ENCODE measurements at regions not wholly inside any gene's neighbourhood (a gene's known extent, or its start where the extent isn't known, plus 50 kb on each side); places are given as distances from the start of the nearest gene placed in this dataset.
"Not testable (repeated sequence)": the region's sequence is repeated elsewhere in the genome, so short reads cannot be mapped to it uniquely, and the experiment has no call there.

GRCh38 chr16:21519361-21520133 lies 79.8 kb upstream of the METTL9 start:
- H3K23ac ChIP-seq (ENCODE audit: low read length in 2 of 2); H2BK15ac ChIP-seq (ENCODE audit: low read depth, poor library complexity, severe bottlenecking); H3K36me3 ChIP-seq (ENCODE audit: control insufficient read depth in 1 of 2, insufficient read depth in 2 of 2, low read depth in 1 of 2, low read length in 2 of 2); H2AK5ac ChIP-seq (ENCODE audit: low read length, severe bottlenecking); DNase-seq; H2AFZ ChIP-seq (ENCODE audit: low read depth, low read length); H3K79me1 ChIP-seq (replicated peaks; ENCODE audit: low read length, poor library complexity, severe bottlenecking); H2BK5ac ChIP-seq (ENCODE audit: low read depth, low read length, poor library complexity, severe bottlenecking); H3K27me3 ChIP-seq (ENCODE audit: control insufficient read depth in 1 of 2, insufficient read depth in 1 of 2, low read length in 2 of 2); H2BK120ac ChIP-seq (ENCODE audit: low read depth, low read length); H3K9me3 ChIP-seq (ENCODE audit: control insufficient read depth, low read length): not testable (repeated sequence)
- H2BK12ac ChIP-seq (ENCODE audit: low read length in 2 of 2) = peak overlapping the region in 1 of 2 experiments; percentile 71
- H3K4me3 ChIP-seq (ENCODE audit: insufficient read depth in 1 of 2, low read depth in 1 of 2, low read length in 2 of 2) = peak overlapping the region; percentile 83 to 89
- peak overlapping the region; percentile 69 for H4K8ac ChIP-seq (ENCODE audit: low read length)
- peak overlapping the region in 1 of 2 experiments; percentile 97 for H3K14ac ChIP-seq (ENCODE audit: low read length in 2 of 2)
- peak overlapping the region; percentile 94 for H3K9ac ChIP-seq (ENCODE audit: low read length)
- peak overlapping the region; percentile 76 for H3K27ac ChIP-seq (ENCODE audit: low read length, poor library complexity, severe bottlenecking)
- peaks cover 17% of the 10 kb centered on the region for H3K4me1 ChIP-seq (ENCODE audit: control insufficient read depth, insufficient read depth, low read depth, low read length)
- WGBS = 1% methylated on average over 14 of the region's 52 CpGs
- peak overlapping the region; percentile 43 to 98 for H3K18ac ChIP-seq (ENCODE audit: low read depth in 1 of 2, low read length in 2 of 2)
- peak overlapping the region; percentile 72 for H3K4me2 ChIP-seq (ENCODE audit: low read length, poor library complexity, severe bottlenecking)
- H4K91ac ChIP-seq (ENCODE audit: low read length) = peak overlapping the region; percentile 90
- peak overlapping the region in 1 of 2 experiments; percentile 87 for H3K4ac ChIP-seq (ENCODE audit: low read depth in 1 of 2, low read length in 2 of 2)

DNA sequence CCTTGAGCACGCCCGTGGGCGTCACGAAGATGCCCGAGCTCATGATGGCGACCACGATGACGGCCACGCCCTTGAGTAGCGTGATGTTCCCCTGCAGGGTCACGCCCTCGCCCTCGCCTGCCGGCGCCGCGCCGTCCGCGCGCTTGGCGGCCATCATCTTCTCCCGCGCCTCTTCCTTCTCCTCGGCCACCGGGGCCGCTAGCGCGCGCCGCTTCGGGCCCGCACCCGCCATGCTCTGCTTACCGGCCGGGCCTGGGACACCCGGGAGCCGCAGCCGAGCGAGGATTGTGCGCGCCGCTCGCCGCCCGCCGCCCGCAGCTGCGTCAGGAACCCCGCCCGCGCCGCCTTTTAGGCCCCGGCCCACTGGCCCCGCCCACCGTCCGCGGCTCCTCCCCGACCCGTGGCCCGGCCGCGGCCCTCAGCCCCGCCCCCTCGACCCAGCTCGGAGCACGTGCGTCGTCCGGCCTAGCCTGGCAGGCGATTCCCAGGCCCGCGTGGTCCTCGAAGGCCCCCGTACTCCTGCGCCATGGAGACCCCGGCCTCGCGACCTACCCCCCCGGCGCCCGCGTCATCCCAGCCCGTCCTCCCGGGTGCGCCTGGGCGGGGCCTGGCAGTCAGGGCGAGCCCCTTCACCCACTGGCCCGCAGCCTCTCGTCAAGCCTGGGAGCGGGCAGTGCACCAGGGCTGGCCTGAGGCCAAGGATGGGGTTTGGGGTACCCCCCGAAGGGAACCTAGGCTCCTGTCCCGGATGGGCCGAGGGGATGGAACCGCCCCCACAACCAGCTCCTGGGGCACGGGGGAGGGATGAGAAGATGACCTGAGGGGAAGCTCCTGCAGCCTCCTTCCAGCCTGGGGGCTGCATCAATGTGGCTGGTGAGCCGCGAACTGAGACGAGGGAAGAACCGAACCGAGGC lies 79.0 kb upstream of the METTL9 start:
- H3K4ac ChIP-seq (ENCODE audit: low read depth in 1 of 2, low read length in 2 of 2) = peak overlapping the region in 1 of 2 experiments; percentile 84
- under 1% methylated on average over 81 of the region's 101 CpGs for WGBS
- peak overlapping the region; percentile 84 for H2BK5ac ChIP-seq (ENCODE audit: low read depth, low read length, poor library complexity, severe bottlenecking)
- peak overlapping the region; percentile 94 for H3K9ac ChIP-seq (ENCODE audit: low read length)
- H3K36me3 ChIP-seq (ENCODE audit: control insufficient read depth in 1 of 2, insufficient read depth in 2 of 2, low read depth in 1 of 2, low read length in 2 of 2); H2AK5ac ChIP-seq (ENCODE audit: low read length, severe bottlenecking); H3K9me3 ChIP-seq (ENCODE audit: control insufficient read depth, low read length); H3K79me1 ChIP-seq (replicated peaks; ENCODE audit: low read length, poor library complexity, severe bottlenecking); H2AFZ ChIP-seq (ENCODE audit: low read depth, low read length); H2BK12ac ChIP-seq (ENCODE audit: low read length in 2 of 2); H3K23ac ChIP-seq (ENCODE audit: low read length in 2 of 2); H3K27me3 ChIP-seq (ENCODE audit: control insufficient read depth in 1 of 2, insufficient read depth in 1 of 2, low read length in 2 of 2); H2BK120ac ChIP-seq (ENCODE audit: low read depth, low read length): not testable (repeated sequence)
- H4K91ac ChIP-seq (ENCODE audit: low read length) = peak overlapping the region; percentile 90
- peak overlapping the region; percentile 94 for H3K27ac ChIP-seq (ENCODE audit: low read length, poor library complexity, severe bottlenecking)
- H3K4me1 ChIP-seq (ENCODE audit: control insufficient read depth, insufficient read depth, low read depth, low read length) = peaks cover 13% of the 10 kb centered on the region
- DNase-seq = peak; percentile 89
- peak overlapping the region; percentile 63 to 89 for H3K4me3 ChIP-seq (ENCODE audit: insufficient read depth in 1 of 2, low read depth in 1 of 2, low read length in 2 of 2)
- peak overlapping the region; percentile 96 for H3K18ac ChIP-seq (ENCODE audit: low read depth in 1 of 2, low read length in 2 of 2)
- peak overlapping the region; percentile 80 for H4K8ac ChIP-seq (ENCODE audit: low read length)
- H3K14ac ChIP-seq (ENCODE audit: low read length in 2 of 2) = peak overlapping the region in 1 of 2 experiments; percentile 74
- H2BK15ac ChIP-seq (ENCODE audit: low read depth, poor library complexity, severe bottlenecking) = peak overlapping the region; percentile 93
- H3K4me2 ChIP-seq (ENCODE audit: low read length, poor library complexity, severe bottlenecking) = peak overlapping the region; percentile 72

- Histone ChIP-seq H3K4me1 (ENCODE audit: control insufficient read depth, insufficient read depth, low read depth, low read length) (peaks cover 12% of the 10 kb centered on the region), H3K27me3 (ENCODE audit: control insufficient read depth in 1 of 2, insufficient read depth in 1 of 2, low read length in 2 of 2) (peaks cover 0 to 14% of the 10 kb centered on the region in 2 experiments), H3K27ac (ENCODE audit: low read length, poor library complexity, severe bottlenecking) (peak overlapping the region; percentile 94), H2BK5ac (ENCODE audit: low read depth, low read length, poor library complexity, severe bottlenecking) (peak overlapping the region; percentile 83)
- H3K14ac ChIP-seq (ENCODE audit: low read length in 2 of 2); H3K9ac ChIP-seq (ENCODE audit: low read length); H2BK120ac ChIP-seq (ENCODE audit: low read depth, low read length); H3K23ac ChIP-seq (ENCODE audit: low read length in 2 of 2); H3K4me2 ChIP-seq (ENCODE audit: low read length, poor library complexity, severe bottlenecking); H4K91ac ChIP-seq (ENCODE audit: low read length); H2BK12ac ChIP-seq (ENCODE audit: low read length in 2 of 2); H2AFZ ChIP-seq (ENCODE audit: low read depth, low read length); H3K4me3 ChIP-seq (ENCODE audit: insufficient read depth in 1 of 2, low read depth in 1 of 2, low read length in 2 of 2); H2BK15ac ChIP-seq (ENCODE audit: low read depth, poor library complexity, severe bottlenecking); H3K4ac ChIP-seq (ENCODE audit: low read depth in 1 of 2, low read length in 2 of 2); DNase-seq; H3K79me1 ChIP-seq (replicated peaks; ENCODE audit: low read length, poor library complexity, severe bottlenecking); H4K8ac ChIP-seq (ENCODE audit: low read length); H3K36me3 ChIP-seq (ENCODE audit: control insufficient read depth in 1 of 2, insufficient read depth in 2 of 2, low read depth in 1 of 2, low read length in 2 of 2); H3K9me3 ChIP-seq (ENCODE audit: control insufficient read depth, low read length); H2AK5ac ChIP-seq (ENCODE audit: low read length, severe bottlenecking); H3K18ac ChIP-seq (ENCODE audit: low read depth in 1 of 2, low read length in 2 of 2): not testable (repeated sequence)
- WGBS = 20% methylated on average over 4 of the region's 8 CpGs
Observed at GRCh38 chr16:21521048-21521389, 78.4 kb upstream of the METTL9 start.
